Head of caudate nucleus (tissue), 42 donors: ENCODE measurements at regions not wholly inside any gene's neighbourhood (a gene's known extent, or its start where the extent isn't known, plus 50 kb on each side); places are given as distances from the start of the nearest gene placed in this dataset.

ENCODE experiments used
- DNase-seq, 42 donors: peaks; one replicate each; pipeline versions ENCODE4 v3.0.0 to v3.0.0-alpha.2; 2020 to 2021; ENCODE audit warnings: mixed read lengths in 7 of 42
- intact Hi-C: fragments of 100-400 bp; cut with DNase I; formaldehyde crosslinking; loops from one replicate; pipeline ENCODE4 v1.15.0; 2022

- intact Hi-C loops: no loop called here
- no peak for DNase-seq
These were observed 1527.1 kb downstream of the PLA2G4A start for GRCh38 chr1:188355847-188356246.

- no peak for DNase-seq
- intact Hi-C loops: no loop called here
These were observed 1530.6 kb downstream of the PLA2G4A start for GRCh38 chr1:188359315-188359714.

DNA sequence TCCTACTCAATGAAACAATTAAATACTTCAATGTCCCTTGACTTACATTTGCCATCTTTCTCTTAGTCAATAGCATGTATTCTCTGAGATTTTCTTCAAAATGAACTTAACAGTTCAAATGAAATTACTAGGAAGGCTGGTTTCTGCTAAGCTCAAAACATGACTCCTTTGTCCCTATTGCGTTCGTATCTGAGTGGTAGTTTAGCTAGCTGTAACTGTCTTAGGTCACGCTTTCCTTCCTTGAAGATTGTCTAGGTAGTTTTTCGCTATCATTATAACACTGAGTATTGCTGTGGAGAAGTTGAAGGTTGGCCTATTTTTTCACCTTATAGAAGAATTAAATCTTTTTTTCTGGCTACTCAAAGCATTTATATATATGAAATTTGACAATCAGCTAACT, 1535.2 kb downstream of the PLA2G4A start:
- no peak for DNase-seq
- intact Hi-C loops: no loop called here

DNA sequence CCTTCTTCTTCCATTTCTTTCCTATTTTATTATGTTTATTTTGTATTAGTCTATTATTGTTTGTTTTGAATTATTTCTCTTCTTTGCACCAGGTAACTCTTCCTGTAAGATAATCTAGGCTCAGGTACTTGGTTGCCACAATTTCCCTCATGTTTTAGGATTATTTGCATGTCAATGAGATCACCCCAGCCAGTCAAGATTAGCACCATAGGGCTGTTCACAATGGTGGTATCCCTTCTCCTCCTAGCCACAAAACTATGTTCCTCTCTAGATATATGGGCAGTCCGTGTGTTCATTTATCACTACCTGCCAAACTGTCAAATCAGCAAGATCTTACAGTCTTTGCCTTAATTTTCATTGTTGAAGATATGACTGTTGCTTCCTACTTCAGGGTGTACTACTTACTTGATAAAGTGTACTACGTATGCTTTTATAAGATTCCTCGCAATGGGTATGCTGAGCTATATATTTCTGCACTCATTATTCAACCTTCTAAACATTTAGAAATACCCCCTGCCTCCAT, 1536.2 kb downstream of the PLA2G4A start:
- DNase-seq: no peak
- intact Hi-C loops: no loop called here

DNA sequence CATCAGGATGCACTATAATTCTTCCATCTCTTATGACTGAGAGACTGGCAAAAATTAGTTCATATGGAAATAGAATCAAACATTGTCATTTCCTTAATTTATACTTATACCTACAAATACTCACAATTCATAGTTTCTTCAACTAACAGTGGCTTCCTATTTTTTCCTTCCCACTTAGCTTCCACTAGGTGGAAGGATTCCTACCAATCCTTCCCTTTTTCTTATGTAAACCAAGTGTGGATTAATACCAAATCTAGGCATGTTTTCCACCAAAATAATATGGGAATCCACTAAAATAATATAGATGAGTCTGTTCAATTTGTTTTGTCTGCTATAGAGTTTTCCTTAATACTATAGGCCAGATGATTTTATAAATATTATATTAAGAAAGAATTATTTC, 1537.1 kb downstream of the PLA2G4A start:
- no peak for DNase-seq
- intact Hi-C loops: no loop called here

DNA sequence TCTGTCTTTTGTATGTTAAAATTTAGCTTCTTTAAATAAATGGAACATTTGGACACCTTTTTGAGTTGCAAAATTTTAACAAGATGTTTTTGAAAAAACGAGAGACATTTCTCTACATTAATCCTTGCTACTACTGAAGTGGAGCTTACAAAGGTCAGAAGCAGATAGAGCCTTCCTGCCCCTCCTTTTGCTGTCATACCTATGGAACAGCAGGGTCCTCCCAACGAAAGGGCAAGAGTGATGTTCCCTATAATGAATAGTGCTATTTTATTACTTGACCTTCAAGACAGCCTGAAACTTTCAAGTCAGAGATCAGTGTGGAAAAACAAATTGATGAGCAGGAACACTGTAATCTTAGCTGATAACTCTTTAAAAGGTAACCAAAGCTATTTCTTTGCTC, 1538.9 kb downstream of the PLA2G4A start:
- intact Hi-C loops: no loop called here
- no peak for DNase-seq

GRCh38 chr1:188371295-188371806, 1542.6 kb downstream of the PLA2G4A start:
- intact Hi-C loops: no loop called here
- no peak for DNase-seq

DNA sequence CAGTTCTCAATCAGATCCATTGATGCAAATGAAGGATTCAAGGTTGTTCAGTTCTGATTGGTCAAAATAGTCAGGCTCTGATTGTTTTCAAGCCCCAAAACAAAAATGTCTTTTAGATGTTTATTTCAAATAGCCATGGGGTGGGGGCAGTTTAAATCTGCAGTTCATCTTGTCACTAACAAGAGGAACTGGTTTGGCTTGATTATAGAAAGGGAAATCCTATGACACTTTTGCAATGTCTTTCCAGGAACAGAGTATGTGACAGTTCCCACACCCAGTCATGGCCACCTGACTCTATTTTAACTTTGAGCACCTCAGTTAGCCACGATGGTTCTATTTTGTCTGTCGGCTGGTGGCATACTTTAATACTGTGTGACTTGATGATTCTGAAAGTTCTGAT, 1544.1 kb downstream of the PLA2G4A start:
- intact Hi-C loops: no loop called here
- DNase-seq: no peak

- intact Hi-C loops: no loop called here
These were observed 1554.1 kb downstream of the PLA2G4A start for GRCh38 chr1:188382851-188383250.

DNA sequence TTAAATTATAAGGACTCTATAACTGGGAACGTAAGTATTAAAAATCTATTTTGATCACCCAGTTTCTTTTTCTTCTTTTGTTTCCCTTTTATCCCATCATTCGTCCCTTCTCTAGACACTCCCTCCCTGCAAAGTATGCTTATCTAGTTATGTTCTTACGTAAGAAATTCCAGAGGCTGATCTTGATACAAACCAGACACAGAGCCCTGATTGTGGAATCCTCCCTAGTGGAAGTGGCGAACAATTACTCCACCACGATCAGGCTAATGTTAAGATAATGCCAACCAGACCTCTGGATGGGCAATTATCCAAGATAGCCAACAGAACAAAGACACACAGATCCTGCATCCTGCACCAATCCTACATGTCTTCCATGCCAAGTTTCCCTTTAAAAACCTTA, 1557.4 kb downstream of the PLA2G4A start:
- DNase-seq: no peak
- intact Hi-C loops: no loop called here

More at GRCh38 chr1:188382851-188383250, 1554.1 kb downstream of the PLA2G4A start:
- DNase-seq: no peak

DNA sequence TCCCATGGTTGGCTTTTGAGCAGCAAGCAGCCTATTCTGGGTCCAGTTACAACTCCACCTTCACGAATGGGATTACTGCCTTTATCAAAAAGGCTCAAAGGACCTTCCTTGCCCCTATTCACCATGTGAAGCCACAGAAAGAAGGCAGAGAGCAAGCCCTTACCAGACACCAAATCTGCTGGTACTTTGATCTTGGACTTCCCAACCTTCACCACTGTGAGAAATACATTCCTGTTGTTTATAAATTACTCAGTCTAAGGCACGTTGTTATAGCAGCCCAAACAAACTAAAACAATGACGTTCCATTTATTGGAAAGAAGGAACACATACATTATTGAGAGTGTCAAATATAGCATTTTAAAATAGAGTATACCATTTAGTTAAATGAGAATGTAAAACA, 1557.9 kb downstream of the PLA2G4A start:
- intact Hi-C loops: no loop called here
- no peak for DNase-seq

DNA sequence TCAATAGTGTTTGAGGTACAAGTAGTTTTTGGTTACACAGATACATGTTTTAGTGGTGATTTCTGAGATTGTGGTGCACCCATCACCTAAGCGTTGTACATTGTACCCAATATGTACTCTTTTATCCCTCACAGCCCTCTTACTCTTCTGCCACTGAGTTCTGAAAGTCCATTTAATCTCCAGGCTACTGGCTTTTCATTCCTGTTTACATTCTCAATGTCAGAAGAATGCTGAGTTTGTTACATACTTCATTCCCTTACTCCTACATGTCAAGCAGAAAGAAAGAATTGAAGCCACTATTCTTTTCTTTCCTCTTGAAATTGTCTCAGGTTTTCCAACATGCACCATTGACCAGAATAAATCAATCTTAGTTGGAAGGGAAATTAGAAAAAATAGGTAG, 1565.9 kb downstream of the PLA2G4A start:
- DNase-seq: no peak
- intact Hi-C loops: no loop called here

- DNase-seq: no peak
- intact Hi-C loops: no loop called here
These were observed 1568.8 kb downstream of the PLA2G4A start for GRCh38 chr1:188397521-188397920.

DNA sequence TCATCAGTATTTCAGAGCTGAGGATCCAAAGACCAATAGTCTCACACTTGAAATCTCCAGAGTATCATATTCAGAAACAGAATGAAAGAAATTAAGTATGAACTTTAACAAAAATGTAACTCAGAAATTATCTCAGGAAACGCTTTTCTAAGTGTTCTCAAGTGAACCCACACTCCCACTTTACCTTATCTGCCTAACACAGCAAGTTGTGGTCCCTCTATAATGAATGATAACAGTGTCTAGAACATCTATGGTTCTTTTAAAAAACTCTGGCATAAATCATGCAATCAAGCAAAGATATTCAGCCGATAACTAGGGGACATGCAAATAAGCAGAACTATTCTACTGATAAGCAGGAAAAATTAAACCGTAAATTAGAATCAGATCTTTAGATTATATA, 1574.2 kb downstream of the PLA2G4A start:
- no peak for DNase-seq
- intact Hi-C loops: no loop called here

DNA sequence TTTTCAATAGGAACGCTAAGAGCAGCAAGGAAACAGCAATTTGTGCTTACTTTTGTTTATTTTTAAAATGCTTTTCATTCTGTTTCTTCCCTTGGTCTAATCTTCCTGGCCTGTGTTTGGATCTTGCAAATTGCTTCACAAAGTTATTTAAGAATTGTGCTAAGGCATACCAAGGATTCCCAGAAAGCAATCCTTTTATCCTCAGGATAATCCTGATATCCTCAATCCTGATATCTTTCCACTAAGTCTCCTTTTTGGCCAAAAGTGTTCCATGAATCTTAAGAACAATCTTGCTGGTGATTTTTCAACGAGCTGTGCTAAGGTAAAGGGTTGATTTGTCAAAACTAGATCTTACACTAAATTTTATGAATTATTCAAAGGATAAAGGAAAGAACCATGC, 1577.9 kb downstream of the PLA2G4A start:
- intact Hi-C loops: no loop called here
- no peak for DNase-seq

DNA sequence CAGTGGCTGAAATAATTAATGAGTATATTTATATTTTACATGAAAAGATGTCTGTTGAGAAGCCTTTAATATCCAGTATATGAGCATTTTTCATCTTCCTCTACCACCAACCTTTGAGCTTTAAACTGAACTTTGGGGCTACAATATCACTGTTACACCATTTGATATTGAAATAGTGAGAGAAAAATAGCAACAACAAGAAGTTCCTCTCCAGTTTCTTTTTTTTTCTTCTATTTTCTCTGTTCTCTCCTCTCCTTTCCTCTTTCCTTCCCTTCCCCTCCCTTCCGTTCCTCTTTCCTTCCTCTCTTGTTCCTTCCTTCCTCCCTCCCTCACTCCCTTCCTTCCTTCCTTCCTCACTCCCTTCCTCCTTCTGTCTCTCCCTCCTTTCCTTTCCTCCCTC, 1591.4 kb downstream of the PLA2G4A start:
- intact Hi-C loops: no loop called here
- DNase-seq: no peak

DNA sequence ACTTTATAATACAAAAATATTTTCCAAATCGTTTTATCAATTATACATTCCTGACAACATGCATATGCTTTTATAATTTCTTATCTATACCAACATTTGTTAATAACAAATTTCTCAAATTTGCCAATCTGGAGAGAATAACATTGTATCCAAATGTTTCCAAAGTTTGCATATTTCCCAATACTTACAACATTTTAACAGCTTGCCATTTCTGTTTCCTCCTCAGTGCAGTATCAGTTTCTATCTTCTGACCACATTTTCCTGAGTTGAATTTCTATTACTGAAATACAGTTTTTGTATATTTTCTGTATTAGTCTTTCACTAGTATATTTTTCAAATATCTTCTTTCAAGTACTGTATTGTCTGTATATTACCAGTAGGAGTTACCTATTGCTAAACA, 1594.3 kb downstream of the PLA2G4A start:
- intact Hi-C loops: no loop called here

DNA sequence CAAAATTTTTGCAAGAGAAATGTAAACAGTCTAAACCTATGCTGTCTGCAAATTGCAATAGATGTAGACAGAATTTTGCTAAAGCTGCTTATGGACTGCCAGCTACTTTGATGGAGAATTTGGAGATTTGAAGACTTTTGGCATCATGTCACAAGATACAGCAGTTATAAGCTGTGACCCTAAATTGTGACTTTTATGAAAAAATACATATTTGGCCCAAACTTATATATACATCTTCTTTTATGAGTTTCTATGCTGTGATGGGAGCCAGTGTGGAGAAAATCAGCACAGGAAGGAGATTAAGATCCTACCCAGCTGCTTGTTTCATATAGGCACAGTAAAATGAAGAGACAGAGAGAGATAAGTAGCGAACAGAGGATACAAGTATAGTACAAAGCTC, 1595.4 kb downstream of the PLA2G4A start:
- intact Hi-C loops: no loop called here
- no peak for DNase-seq

More for the DNA sequence above, 1594.3 kb downstream of the PLA2G4A start:
- DNase-seq: no peak

DNA sequence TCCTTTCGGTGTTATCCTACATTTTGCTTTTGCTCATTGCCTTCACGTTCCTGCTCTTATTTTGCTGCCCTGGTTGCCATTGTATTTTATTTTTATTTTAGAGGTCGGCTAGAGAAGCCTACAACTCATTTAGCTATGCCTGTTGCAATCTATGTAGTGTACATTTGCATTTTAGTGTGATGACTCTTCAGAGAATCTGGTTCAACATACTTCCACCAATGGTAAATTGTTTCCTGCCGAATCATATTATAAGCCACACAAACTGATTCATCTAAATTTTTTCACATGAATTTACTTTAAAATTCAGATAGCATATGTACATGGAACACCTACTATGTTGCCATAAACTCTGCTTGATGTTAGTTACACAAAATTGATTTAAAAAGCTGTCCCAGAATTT, 1596.9 kb downstream of the PLA2G4A start:
- intact Hi-C loops: no loop called here
- DNase-seq: no peak

GRCh38 chr1:188426561-188426960, 1597.8 kb downstream of the PLA2G4A start:
- intact Hi-C loops: no loop called here

DNA sequence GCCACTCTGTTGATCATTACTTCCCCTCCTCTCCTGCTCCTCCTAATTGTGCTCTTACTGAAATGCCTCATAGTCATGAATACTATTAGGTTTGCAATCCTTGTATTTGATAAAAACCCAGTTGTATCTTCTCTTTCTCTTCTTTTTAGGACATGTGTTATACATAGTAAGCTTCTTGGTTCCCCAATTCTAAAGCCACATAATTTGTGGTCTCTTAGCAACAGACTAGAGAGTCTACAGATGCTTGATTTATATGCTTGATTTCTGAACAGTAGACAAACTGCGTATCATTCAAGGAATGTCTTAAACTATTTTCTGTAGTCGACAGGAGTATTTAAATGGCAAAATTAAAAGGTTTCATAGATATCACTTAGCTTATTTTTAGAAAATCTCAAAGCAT, 1598.9 kb downstream of the PLA2G4A start:
- DNase-seq: no peak
- intact Hi-C loops: no loop called here

More at GRCh38 chr1:188426561-188426960, 1597.8 kb downstream of the PLA2G4A start:
- DNase-seq: no peak

- no peak for DNase-seq
- intact Hi-C loops: no loop called here
These were observed 1600.6 kb downstream of the PLA2G4A start for GRCh38 chr1:188429386-188429785.
